Keratinocyte (primary cell): ENCODE measurements at regions not wholly inside any gene's neighbourhood (a gene's known extent, or its start where the extent isn't known, plus 50 kb on each side); places are given as distances from the start of the nearest gene placed in this dataset.

Experiments used
- EZH2 ChIP-seq: IDR thresholded peaks from one replicate; pipeline ENCODE4 v1.6.1; 2012; ENCODE audit warnings: inconsistent platforms, mild to moderate bottlenecking, low read length, moderate library complexity
- TF ChIP-seq, protein P1 (sequence below), 3 experiments: IDR thresholded peaks in 1 of 3; conservative IDR thresholded peaks in 1 of 3; optimal IDR thresholded peaks in 1 of 3; 2 replicates in 2 of 3; 3 replicates in 1 of 3; pipeline versions ENCODE3 to v1.5.1; 2011; ENCODE audit warnings: low read length in 3 of 3, mild to moderate bottlenecking in 3 of 3, moderate library complexity in 2 of 3, control low read depth in 1 of 3, inconsistent platforms in 1 of 3; ENCODE audit not compliant: insufficient read depth in 2 of 3; ENCODE audit errors: extremely low read depth in 1 of 3

DNA sequence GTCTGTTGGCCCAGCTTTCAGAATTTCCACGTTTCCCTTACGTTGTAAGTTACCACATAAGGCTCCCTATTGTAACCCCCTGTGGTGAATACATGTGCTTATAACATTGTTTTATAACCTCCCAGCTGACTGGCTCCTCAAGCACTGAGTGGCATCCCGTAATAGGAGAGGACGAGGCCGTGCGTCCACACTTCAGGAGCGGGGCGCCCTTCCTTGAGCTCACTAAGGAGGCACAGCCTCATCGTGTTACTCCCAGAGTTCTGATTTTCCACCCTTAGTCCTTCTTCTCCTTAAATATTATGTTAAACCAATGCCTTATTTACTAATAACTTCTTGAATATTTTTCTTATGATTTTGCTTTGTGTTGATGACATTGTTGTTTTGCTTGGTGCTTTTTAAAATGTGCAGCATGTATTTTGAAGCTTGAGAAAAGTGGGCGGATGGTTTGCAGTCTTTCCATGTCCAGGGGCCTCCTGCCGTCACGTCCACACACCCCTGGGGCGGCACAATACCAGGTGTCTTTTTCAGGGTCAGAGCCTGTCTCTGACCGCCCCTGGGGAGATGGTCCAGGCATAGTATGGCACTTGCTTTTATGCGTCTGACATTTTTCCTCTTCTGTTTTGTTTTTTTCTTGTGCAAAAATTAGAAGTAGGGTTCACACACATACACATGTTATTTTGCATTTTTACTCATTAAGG lies 181.8 kb downstream of the DLL1 start:
- TF ChIP-seq, protein P1, sequence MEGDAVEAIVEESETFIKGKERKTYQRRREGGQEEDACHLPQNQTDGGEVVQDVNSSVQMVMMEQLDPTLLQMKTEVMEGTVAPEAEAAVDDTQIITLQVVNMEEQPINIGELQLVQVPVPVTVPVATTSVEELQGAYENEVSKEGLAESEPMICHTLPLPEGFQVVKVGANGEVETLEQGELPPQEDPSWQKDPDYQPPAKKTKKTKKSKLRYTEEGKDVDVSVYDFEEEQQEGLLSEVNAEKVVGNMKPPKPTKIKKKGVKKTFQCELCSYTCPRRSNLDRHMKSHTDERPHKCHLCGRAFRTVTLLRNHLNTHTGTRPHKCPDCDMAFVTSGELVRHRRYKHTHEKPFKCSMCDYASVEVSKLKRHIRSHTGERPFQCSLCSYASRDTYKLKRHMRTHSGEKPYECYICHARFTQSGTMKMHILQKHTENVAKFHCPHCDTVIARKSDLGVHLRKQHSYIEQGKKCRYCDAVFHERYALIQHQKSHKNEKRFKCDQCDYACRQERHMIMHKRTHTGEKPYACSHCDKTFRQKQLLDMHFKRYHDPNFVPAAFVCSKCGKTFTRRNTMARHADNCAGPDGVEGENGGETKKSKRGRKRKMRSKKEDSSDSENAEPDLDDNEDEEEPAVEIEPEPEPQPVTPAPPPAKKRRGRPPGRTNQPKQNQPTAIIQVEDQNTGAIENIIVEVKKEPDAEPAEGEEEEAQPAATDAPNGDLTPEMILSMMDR (optimal IDR thresholded peaks at IDR 0.05 in 1 of 3, IDR thresholded peaks at IDR 0.05 in 1 of 3, conservative IDR thresholded peaks at IDR 0.05 in 1 of 3; ENCODE audit: extremely low read depth in 1 of 3, insufficient read depth in 2 of 3, low read length in 3 of 3) = no peak
- TF ChIP-seq EZH2 = no peak
